ENCODE measurements at regions not wholly inside any gene's neighbourhood (a gene's known extent, or its start where the extent isn't known, plus 50 kb on each side); places are given as distances from the start of the nearest gene placed in this dataset.

DNA sequence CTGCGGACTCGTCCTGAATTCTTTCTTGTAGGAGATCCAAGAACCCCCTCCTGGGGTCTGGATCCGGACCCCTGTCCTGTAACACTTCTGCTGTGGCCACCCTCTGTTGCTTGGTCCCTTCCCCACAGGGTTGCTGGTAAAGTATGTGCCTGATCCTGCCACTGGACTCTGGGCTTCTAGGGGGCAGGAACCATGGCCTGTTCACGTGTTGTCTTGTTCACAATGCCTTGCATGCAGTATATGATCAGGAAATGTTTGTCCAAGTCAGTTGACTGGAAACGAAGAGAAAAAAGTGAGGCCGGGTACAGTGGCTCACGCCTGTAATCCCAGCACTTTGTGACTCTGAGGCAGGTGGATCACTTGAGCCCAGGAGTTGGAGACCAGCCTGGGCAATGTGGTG lies 139.3 kb upstream of the ALDH1B1 start:
- TF ChIP-seq, protein P1, sequence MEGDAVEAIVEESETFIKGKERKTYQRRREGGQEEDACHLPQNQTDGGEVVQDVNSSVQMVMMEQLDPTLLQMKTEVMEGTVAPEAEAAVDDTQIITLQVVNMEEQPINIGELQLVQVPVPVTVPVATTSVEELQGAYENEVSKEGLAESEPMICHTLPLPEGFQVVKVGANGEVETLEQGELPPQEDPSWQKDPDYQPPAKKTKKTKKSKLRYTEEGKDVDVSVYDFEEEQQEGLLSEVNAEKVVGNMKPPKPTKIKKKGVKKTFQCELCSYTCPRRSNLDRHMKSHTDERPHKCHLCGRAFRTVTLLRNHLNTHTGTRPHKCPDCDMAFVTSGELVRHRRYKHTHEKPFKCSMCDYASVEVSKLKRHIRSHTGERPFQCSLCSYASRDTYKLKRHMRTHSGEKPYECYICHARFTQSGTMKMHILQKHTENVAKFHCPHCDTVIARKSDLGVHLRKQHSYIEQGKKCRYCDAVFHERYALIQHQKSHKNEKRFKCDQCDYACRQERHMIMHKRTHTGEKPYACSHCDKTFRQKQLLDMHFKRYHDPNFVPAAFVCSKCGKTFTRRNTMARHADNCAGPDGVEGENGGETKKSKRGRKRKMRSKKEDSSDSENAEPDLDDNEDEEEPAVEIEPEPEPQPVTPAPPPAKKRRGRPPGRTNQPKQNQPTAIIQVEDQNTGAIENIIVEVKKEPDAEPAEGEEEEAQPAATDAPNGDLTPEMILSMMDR (IDR thresholded peaks at IDR 0.05) = no peak
- TF ChIP-seq POLR2A (IDR thresholded peaks at IDR 0.05) = no peak
